OCI-LY1 (cell line): ENCODE measurements at regions not wholly inside any gene's neighbourhood (a gene's known extent, or its start where the extent isn't known, plus 50 kb on each side); places are given as distances from the start of the nearest gene placed in this dataset.

Experiments used
- CTCF ChIP-seq: fragments of 200-600 bp; sonication (generic), shearing (Covaris generic); IDR thresholded peaks from 2 replicates; pipeline ENCODE4 v1.5.1; 2017; ENCODE audit warnings: mild to moderate bottlenecking, antibody characterized with exemption, low read length, moderate library complexity, mixed read lengths
- EZH2 ChIP-seq: fragments of 200-600 bp; sonication (generic), shearing (Covaris generic); IDR thresholded peaks from 2 replicates; pipeline ENCODE4 v1.8.0; 2017; ENCODE audit warnings: borderline replicate concordance, mixed run types, mild to moderate bottlenecking, antibody characterized with exemption, low read length, moderate library complexity, mixed read lengths

DNA sequence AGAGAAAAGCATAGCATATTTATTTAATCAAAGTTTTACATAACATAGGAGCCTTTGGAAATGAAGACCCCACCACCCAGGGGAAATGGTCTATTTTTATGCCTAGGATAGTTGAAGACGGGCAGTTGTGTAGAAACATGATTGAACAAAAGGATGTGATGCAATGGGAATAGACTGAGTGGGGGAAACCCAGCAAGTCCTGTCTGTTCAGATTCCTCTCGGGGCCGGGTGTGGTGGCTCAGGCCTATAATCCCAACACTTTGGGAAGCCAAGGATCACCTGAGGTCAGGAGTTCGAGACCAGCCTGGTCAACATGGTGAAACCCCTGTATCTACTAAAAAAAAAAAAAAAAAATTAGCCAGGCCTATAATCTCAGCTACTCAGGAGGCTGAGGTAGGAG is 298.3 kb downstream of the MATN1 start:
- TF ChIP-seq CTCF: no peak
- no peak for TF ChIP-seq EZH2
